GM21381 (cell line): ENCODE measurements at regions not wholly inside any gene's neighbourhood (a gene's known extent, or its start where the extent isn't known, plus 50 kb on each side); places are given as distances from the start of the nearest gene placed in this dataset.
A peak's percentile ranks its signal among the peaks of the same experiment; 100 is the strongest.
"Not testable (repeated sequence)": the region's sequence is repeated elsewhere in the genome, so short reads cannot be mapped to it uniquely, and the experiment has no call there.

ENCODE experiments used
- ATAC-seq: cut with Tn5 transposase; IDR thresholded peaks from one replicate; pipeline ENCODE4 v1.9.1; 2021; ENCODE audit warnings: mild to moderate bottlenecking, moderate library complexity; ENCODE audit not compliant: unreplicated experiment

DNA sequence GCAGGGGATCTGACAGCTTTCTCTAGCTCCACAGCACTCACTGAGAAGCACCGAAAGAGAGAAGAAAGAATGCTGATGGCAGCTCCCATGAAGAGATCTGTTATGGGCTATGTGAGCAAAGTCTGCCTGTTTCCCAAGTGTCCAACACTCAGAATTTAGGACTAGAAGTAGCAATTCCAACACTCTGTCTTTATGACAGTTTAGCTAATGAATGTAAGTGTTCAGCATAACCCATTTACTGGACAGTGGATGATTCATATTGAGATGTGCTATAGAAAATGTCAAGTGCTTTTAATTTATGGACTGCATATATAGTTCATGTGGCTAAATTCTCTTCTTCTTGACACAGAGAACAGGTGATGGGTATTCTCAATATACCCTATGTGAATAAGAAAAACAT lies 683.1 kb upstream of the ZNF608 start:
- no peak for ATAC-seq

GRCh38 chr5:125433457-125433856 lies 687.0 kb upstream of the ZNF608 start:
- no peak for ATAC-seq

GRCh38 chr5:125439243-125439642 lies 692.8 kb upstream of the ZNF608 start:
- no peak for ATAC-seq

DNA sequence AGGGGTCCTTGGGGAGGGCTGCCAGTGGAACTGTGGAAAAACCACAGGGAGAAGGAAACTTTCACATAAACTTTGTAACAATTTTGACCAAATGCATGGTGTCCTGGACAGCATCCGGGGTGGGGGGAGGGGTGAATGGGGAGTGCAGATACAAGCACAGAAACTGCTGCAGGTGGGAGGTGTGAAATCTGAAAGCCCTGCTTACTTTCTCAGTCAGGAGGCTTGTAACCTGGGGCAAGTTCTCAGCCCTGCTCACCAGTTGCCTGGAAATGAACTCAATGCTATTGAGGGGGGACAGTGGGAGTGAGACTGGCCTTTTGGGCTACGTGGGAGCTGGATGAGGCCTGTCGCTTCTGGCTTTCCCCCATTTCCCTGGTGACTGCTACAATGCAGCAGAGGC lies 694.5 kb upstream of the ZNF608 start:
- ATAC-seq = peak; percentile 66

- no peak for ATAC-seq
Observed at GRCh38 chr5:125446986-125447385, 700.5 kb upstream of the ZNF608 start.

DNA sequence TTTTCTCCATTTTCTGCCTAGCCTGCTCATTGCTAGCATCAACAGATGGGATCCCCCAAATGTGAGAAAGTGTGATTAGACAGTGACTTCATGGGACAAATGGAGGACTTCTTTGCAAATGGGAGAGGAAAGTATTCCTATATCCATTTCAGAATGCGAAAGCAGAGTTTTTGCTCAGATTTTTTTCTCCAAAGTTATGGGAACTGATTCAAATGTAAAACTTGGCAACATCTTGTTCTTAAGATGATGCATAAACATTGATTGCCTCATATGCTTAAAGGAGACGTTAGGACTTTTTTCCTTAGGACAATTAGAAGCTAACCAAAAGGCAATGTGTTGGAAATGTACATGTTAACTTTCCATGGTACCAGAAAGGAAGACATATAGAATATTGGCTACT lies 704.3 kb upstream of the ZNF608 start:
- ATAC-seq = no peak

GRCh38 chr5:125451622-125452021 lies 705.2 kb upstream of the ZNF608 start:
- ATAC-seq = no peak

GRCh38 chr5:125452991-125453390 lies 706.6 kb upstream of the ZNF608 start:
- ATAC-seq = no peak

DNA sequence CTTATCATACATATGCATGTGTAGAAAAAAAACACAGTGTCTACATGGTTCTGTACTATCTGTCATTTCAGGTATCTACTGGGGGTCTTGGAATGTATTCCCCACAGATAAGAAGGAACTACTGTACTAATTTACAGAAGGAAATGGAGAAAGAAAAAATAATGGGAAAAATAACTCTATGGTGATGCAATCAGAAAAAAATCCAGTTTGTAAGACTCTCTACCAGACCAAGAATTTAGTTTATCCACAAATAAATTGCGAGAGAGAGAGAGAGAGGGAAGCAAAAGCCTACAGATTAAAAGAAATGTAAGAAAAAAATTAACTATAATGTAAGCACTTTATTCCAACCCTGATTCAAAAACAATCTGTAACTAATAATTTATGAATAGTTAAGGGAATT lies 708.6 kb upstream of the ZNF608 start:
- no peak for ATAC-seq

DNA sequence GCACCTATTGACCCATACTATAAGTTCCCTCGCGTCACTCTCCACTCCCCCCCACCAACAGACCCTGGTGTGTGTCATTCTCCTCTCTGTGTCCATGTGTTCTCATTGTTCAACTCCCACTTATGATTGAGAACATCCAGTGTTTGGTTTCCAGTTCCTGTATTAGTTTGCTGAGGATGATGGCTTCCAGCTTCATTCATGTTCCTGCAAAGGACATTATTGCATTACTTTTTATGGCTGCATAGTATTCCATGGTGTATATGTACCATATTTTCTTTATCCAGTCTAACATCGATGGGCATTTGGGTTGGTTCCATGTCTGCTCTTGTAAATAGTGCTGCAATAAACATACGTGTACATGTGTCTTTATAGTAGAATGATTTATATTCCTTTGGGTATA lies 709.6 kb upstream of the ZNF608 start:
- ATAC-seq = not testable (repeated sequence)

DNA sequence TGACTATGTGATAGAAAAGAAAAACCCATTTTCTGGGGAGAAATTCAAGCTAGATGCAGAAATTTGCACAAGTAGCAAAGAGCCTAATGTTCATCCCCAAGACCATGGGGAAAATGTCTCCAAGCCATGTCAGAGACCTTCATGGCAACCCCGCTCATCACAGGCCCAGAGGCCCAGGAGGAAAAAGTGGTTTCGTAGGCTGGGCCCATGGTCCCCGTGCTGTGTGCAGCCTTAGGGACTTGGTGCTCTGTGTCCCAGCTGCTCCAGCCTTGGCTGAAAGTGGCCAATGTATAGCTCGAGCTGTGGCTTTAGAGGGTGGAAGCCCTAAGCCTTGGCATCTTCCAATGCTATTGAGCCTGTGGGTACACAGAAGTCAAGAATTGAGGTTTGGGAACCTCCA lies 711.2 kb upstream of the ZNF608 start:
- no peak for ATAC-seq

- not testable (repeated sequence) for ATAC-seq
Observed at GRCh38 chr5:125458949-125459348, 712.5 kb upstream of the ZNF608 start.

GRCh38 chr5:125461641-125462072 lies 715.2 kb upstream of the ZNF608 start:
- no peak for ATAC-seq

- no peak for ATAC-seq
Observed at GRCh38 chr5:125463466-125464092, 717.1 kb upstream of the ZNF608 start.

DNA sequence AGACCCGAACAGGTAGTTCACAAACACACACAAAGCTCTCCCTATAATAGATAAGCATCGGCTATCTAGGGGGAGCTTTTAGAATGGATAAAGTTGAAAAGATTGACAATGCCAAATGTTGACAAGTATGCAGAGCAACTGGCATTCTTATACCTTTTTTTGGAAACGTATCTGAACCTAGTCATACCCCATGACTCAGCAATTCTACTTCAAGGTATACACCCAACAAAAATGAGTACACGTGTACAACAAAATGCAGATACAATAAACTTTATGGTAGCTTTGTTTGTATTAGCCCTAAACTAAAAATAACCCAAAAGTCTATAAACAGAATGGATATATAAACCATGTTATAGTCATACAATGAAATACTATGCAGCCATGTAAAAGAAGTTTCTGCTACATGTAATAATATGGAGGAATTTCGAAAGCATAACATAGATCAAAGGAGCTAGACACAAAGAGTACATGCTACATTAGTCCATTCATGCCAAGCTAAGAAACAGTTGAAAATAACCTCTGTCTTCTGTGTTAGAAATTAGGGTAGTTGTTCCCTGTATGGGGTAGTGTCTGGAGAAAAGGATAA lies 718.5 kb upstream of the ZNF608 start:
- no peak for ATAC-seq

- ATAC-seq = no peak
Observed at GRCh38 chr5:125465703-125466102, 719.3 kb upstream of the ZNF608 start.

DNA sequence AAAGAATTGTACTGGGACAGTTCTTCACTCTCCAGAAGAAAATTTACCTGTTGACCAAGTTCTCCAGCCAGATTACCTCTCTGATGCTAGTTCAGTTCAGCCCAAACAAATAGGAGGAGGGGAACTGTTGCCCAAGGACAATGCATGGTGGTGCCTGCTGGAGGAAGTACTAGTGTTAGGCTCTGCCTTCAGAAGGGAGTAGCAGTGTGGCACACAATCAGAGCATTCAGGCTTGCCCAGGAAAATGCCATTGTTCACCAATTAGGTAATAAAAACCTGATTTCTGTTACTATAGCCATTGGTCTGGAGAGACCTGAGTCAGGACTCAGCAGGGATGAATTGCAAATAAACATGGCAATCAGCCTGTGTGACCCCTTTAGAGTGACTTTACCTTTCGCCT lies 720.8 kb upstream of the ZNF608 start:
- no peak for ATAC-seq

DNA sequence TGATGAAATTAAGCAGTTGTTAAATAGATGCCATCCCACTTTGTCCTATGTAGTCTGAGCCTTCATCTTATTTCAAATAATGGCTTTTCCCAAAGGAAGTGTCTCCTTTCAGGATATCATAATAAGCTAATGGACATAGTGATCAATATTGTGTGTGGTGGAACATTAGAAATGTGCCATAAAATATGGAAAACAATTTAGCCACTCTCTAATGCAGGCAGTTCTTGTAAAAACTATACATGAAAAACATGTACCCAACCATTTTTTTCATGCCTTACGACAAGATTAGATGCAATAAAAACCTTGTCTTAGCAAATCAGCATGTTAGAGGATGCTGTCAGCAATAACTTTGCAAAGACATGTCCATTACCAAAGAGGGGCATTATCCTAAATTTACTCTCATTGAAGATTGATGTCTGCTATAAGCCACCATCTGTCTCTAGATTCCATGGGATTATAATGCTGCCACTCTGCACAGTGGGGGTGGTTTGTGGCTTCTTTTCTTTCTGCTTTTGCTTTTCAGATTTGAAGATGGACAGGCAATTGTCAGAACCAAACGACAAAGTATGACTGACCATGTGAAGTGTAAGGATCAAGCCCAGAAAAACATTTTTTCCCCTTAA lies 724.0 kb upstream of the ZNF608 start:
- no peak for ATAC-seq

DNA sequence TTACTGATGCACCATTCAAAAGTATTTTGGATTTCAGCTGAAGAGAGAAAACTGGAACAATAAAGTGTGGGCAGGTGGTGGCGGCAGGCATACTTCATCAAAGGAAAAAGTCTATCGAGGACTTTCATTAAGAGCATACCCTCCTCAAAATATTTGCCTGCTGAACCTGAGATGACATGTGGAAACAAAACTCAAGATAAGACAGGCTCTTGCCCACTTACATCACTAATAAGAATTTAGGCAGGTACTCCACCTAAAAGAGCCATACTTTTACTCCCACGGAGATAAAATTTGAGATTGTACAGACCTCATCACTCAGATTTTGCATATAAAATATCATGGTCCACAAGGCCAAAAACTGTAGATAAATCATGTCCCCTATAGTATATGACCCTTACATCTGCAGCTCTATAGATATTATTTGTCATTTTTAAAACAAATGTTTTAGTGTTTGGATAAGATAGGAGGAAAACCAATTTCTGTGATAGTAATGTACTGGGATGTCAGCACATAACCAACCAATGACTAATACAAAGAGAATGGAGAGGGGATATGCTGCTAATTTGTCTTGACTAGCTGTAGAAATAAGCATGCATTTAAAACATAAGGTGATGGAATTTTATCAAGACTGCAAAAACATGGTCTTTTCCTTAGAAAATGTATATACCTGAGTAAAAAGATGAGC lies 730.6 kb upstream of the ZNF608 start:
- no peak for ATAC-seq

GRCh38 chr5:125477586-125477975 lies 731.1 kb upstream of the ZNF608 start:
- no peak for ATAC-seq

- ATAC-seq = no peak
Observed at GRCh38 chr5:125478599-125478998, 732.2 kb upstream of the ZNF608 start.

DNA sequence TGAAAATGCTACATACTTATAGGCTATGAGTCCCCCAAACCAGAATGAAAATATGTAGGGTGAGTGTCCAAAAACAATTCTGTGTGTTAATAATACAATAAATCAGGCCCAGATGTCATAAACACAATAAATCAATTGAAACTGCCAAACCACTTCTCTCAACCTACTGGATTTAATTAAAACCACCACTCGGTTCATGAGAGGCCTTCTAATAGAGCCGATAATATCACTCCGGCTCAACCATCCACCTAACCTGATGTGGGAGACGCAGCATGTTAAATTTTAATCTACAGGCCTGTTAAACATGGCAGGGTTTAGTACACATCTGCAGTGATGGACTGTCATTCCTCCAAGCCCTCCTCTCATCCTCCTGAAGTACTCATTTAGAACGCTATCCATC lies 734.5 kb upstream of the ZNF608 start:
- no peak for ATAC-seq
